ENCODE measurements at regions not wholly inside any gene's neighbourhood (a gene's known extent, or its start where the extent isn't known, plus 50 kb on each side); places are given as distances from the start of the nearest gene placed in this dataset.

DNA sequence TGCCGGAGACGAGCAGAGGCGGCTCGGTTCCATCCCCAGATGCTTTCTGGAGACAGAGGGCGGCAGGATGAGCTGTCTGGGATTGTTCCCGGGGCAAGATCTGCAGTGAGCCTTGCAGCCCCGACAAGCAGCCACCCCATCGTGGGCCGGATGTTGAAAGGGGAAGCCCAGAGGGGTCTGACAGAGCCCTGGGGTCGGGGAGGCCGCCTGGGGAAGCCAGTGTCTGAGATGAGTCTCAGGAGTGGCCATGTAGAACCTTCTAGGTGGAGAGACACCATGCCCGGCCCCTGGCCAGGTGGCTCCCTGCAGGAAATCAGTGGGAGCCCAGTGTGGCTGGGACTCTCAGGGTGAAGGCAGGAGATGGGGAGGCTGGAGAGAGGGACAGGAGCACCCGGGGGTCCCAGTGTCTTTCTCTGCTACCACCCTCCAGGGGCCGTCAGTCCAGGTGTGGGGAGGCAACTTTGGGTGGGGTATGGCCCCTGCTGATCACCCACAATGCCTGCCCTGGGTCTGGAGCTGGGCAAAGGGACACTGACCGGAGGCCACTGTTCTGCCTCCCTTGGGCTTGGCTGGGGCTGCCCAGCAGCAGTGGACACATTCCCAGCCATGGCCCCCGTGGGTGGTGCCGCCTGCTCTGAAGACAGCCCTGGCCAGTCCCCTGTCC is 128.3 kb upstream of the HS6ST1 start:
- H3K27me3 ChIP-seq, result no peaks in the 10 kb centered on the region
- intact Hi-C loops (cut with DNase I), result no loop called here
- H3K36me3 ChIP-seq, result no peaks in the 10 kb centered on the region
- peak; percentile 4 to 57 for DNase-seq (ENCODE audit: low spot score in 2 of 2)
- TF ChIP-seq, protein P1, sequence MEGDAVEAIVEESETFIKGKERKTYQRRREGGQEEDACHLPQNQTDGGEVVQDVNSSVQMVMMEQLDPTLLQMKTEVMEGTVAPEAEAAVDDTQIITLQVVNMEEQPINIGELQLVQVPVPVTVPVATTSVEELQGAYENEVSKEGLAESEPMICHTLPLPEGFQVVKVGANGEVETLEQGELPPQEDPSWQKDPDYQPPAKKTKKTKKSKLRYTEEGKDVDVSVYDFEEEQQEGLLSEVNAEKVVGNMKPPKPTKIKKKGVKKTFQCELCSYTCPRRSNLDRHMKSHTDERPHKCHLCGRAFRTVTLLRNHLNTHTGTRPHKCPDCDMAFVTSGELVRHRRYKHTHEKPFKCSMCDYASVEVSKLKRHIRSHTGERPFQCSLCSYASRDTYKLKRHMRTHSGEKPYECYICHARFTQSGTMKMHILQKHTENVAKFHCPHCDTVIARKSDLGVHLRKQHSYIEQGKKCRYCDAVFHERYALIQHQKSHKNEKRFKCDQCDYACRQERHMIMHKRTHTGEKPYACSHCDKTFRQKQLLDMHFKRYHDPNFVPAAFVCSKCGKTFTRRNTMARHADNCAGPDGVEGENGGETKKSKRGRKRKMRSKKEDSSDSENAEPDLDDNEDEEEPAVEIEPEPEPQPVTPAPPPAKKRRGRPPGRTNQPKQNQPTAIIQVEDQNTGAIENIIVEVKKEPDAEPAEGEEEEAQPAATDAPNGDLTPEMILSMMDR (IDR thresholded peaks at IDR 0.05), result no peak
- H3K4me3 ChIP-seq, result no peak overlapping the region
- no peaks in the 10 kb centered on the region for H3K9me3 ChIP-seq
- H3K4me1 ChIP-seq, result no peaks in the 10 kb centered on the region
- H3K27ac ChIP-seq, result no peak overlapping the region

- Histone ChIP-seq H3K36me3 (no peaks in the 10 kb centered on the region), H3K4me3 (no peak overlapping the region), H3K4me1 (no peaks in the 10 kb centered on the region), H3K9me3 (no peaks in the 10 kb centered on the region), H3K27me3 (no peaks in the 10 kb centered on the region), H3K27ac (no peak overlapping the region)
- no peak for DNase-seq (ENCODE audit: low spot score in 2 of 2)
- intact Hi-C loops (cut with DNase I), result no loop called here
- TF ChIP-seq, protein P1 (IDR thresholded peaks at IDR 0.05), result no peak
Measured at GRCh38 chr2:128447538-128447995, 128.9 kb upstream of the HS6ST1 start.

DNA sequence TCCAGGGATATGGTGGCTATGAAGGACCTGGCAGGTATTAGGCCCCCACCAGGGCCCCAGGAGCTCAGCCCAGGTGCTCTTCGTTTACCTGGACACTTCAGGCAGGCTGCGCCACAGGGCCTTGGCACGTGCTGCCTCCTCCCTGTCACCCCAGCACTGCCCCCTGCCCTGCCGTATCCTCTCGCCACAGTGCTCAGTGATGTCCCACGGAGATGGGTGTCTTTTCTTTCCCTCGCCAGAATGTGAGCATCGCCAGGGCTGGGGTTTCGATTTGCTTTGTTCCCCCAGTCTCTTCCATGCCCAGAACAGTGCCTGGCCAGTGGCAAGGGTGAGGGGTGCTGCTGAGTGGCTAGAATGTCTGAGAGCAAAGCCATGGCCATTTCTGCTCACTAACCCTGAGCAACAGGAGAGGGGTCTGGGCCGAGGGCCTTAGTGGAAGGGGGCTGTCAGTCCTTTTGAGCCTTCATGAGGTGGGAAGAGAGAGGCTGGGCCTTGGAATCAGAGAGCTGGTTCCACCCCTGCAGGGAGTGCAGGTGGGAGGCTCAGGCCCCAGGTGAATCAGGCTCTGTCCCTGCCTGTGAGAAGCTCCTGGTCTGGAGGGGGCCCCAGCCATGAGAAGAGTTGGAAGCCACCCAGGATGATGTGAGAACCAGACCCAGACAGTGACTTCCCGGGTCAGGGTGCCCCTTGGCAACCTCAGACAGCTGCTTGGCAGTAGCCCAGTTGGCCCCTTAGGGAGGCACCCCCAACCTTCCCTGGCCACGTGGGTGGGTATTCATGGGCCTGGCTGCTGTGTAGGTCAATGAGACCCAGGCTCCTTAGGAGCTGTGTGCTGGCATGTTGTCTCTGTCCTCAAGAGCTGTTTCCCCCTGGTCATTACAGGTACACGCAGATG is 129.9 kb upstream of the HS6ST1 start:
- no peaks in the 10 kb centered on the region for H3K4me1 ChIP-seq
- no peak overlapping the region for H3K4me3 ChIP-seq
- intact Hi-C loops (cut with DNase I), result no loop called here
- H3K9me3 ChIP-seq, result no peaks in the 10 kb centered on the region
- no peaks in the 10 kb centered on the region for H3K27me3 ChIP-seq
- no peak overlapping the region for H3K27ac ChIP-seq
- TF ChIP-seq, protein P1 (IDR thresholded peaks at IDR 0.05), result no peak
- H3K36me3 ChIP-seq, result no peaks in the 10 kb centered on the region
- DNase-seq (ENCODE audit: low spot score in 2 of 2), result peak; percentile 4 to 57

- Histone ChIP-seq H3K9me3 (no peaks in the 10 kb centered on the region), H3K36me3 (no peaks in the 10 kb centered on the region), H3K4me1 (no peaks in the 10 kb centered on the region), H3K27me3 (no peaks in the 10 kb centered on the region), H3K27ac (no peak overlapping the region), H3K4me3 (no peak overlapping the region)
- TF ChIP-seq, protein P1 (IDR thresholded peaks at IDR 0.05), result no peak
- intact Hi-C loops (cut with DNase I), result no loop called here
- DNase-seq (ENCODE audit: low spot score in 2 of 2), result peak; percentile 5 to 56
Measured at GRCh38 chr2:128449226-128450061, 130.8 kb upstream of the HS6ST1 start.

DNA sequence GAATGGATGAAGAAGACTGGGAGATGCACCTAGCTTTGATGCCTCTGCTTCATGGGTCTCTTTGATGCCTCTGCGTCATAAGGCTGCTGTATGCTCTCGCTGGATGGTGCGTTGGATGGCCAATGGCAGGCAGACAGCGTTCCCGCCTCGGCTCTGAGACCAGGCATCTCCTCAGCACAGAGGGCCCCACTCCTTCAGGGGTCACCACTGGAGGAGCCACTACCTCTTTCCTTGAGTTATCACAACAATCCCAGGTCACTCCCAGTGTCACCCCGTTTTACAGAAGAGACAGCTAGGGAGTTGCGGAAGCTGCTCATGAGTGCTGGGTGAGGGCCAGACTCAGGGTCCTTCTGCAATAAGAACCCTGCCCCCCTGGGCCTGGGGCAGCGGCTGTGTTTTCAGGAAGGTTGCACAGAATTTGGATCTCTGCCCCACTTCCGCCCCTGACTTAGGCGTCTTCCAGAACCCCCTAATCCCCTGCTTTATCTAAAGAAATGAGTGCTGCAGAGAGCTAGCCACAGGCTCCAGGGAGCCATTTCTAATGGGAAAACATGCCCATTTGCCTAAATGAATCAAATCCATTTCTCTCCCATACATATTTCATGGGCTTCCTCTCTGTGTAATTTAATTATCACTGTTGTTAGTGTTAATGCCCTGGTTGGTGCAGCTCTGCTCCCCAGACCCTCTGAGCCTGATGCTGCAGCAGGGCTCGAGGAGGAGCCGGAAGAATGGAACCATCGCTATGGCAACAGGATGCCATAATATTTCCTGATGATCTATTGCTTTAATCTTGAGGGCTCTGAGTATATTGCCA is 131.8 kb upstream of the HS6ST1 start:
- Histone ChIP-seq H3K9me3 (no peaks in the 10 kb centered on the region), H3K36me3 (no peaks in the 10 kb centered on the region), H3K4me3 (no peak overlapping the region), H3K27ac (no peak overlapping the region), H3K4me1 (no peaks in the 10 kb centered on the region), H3K27me3 (no peaks in the 10 kb centered on the region)
- TF ChIP-seq, protein P1 (IDR thresholded peaks at IDR 0.05), result no peak
- DNase-seq (ENCODE audit: low spot score in 2 of 2), result peak in 1 of 2 donors; percentile 40
- intact Hi-C loops (cut with DNase I), result no loop called here
